ENCODE measurements at regions not wholly inside any gene's neighbourhood (a gene's known extent, or its start where the extent isn't known, plus 50 kb on each side); places are given as distances from the start of the nearest gene placed in this dataset.

DNA sequence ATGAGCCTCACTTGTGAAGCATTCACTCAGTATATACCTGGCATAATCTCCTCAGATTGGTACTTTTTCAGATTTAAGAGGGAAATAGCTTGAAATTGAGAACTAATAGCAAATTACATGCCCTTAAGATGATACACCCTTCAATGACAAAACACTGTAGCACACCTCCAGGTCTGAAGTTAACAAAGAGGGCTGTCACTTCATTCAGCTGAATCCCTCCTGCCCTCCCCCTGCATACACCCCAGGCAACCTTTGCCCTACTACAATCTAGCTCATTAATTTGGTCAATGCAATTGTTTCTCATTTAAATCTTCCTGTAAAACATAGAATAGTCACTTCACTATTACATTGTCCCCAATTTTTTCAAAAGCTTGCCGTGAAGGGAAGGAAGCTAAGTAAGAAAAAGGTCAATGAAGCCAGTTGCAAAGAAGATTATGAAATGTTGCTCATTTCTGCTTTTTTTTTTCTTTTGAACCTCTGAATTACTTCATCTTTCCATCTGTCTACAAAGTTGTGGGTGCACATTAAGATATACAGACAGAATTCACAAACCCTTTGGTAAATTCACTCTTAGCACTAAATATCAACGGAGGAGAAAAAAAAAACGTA lies 294.8 kb upstream of the PTGER4 start:
- no peak for DNase-seq

DNA sequence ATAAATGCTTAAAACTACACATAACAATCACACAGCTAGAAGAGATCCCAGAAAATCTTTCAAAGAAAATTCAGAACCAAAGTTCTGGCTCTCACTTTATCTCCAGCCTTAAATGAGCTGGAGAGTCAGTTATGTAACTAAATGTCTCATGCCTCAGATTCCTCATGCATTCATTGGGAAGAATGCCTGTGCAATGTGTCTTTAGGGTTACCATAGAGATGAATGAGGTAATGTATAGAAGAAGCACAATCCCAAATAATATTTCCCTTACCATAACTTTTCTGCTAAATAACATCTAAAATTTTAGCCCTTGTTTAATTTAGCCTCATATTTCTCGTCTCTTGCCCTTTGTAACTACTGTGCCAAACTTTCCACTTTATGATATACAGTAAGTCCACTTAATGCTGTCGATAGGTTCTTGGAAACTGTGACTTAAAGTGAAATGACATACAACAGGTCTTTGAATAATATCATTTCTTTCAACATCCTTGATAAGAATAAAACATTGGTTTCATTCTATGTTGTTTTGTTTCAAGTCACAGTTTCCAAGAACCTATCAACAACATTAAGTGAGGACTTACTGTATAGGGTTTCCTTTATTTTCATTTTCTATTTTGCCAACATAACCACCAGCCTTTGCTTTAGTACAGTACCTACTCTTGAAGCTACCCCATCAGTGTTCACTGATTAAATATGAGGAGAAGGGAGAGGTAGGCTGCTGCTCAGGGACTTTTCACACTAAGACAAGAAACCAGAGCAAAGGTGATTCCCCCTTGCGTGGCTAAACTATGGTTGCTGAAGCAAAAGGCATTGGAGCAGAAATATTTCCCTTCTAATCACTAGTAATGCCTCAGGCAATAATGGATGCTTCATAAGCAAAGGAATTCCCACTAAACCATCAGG lies 295.7 kb upstream of the PTGER4 start:
- no peak for DNase-seq

DNA sequence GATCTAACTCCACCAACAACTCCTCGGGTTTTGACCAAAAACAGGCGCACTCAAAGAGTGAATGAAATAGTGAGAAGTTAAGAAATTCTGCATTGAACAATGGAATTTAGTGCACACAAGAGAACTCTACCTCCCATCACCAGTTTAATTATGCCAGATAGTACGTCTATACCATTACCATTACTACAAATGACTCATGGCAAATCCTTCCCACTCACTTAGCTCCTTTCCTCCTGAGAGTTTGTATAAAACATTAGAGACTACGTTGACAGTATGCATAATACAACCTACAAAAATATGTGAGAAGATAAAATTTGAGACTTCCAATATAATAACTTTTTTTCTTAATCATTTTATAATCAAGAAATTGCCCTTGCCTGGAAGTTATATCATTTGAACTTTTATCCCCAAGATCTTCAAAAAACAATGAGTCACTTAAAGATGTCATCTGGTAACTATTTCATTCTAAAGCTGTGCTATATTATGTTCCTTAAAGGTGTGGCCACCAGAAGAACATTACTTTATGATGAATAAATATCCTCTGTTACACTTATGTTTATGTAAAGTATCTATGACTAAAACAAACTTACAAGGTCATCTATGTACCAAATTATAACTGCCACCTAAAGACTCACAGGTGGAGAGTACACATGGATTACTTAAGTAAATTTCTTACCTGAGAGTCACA lies 297.9 kb upstream of the PTGER4 start:
- no peak for DNase-seq

DNA sequence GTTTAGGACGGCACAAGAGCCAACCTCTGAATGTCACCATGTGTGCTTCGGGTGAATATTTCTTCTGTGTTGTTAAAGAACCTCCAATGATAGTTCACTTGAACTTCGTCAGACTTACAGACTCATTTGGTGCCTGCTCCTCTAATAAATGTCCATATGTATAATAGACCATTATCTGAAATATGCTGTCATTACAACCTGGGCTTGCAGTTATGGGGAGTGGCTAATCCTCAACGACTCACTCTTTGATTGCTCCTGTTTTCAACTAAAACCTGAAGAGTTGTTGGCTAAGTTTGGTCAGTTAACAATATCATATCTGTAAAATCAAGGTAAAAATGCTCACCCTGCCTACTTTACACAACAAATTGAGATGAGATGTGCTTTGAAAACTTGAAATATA lies 298.7 kb upstream of the PTGER4 start:
- DNase-seq, result no peak

DNA sequence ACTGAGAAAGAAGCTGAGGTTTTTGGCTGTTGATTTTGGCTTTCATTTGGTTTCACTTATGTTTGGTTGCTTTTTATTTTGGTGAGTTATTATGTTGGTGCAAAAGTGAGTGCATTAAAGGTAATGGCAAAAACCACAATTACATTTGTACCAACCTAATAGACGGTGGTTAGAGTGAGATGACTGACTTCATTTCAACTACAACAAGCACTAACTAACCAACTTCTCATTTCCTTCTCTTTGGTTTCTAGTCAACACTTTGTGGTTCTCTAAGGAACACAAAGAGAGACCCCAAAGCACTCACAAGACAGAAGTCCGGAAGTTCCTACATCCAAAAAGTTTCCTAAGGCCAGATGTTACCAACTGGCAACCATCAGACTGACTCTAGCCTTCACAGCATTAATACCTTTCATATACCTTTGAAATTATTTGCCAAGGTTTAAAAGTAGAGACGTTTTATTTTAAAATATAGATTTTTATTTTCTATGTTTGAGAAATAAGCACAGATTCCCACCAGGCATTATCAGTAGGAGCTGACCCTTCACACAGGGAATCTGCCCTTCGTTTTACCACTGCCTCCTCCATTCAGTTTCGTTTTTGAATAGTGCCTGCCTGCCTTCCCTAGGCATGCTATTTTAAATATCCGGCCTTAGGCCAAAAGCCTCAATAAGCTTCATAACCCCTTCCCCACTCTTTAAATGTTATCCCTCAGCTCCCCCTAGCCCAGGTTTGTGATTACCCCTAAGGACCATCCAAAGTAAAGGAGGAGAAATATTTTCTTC lies 301.1 kb upstream of the PTGER4 start:
- no peak for DNase-seq

DNA sequence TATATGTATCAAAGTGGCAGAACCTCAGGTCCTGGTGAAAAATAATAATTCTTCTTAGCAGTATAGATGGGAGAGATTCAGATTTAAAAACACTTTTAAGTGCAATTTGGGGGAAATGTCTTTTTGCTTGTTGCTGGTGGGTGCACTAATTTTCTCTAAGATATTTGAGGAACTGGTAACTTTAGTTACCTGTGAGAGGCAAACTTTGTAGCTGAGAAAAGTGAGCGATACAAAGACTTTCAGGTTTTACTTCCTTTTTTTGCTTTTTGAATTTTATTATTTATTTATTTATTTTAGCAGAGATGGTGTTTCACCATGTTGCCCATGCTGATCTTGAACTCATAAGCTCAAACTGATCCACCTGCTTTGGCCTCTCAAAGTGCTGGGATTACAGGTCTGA lies 303.1 kb upstream of the PTGER4 start:
- no peak for DNase-seq

DNA sequence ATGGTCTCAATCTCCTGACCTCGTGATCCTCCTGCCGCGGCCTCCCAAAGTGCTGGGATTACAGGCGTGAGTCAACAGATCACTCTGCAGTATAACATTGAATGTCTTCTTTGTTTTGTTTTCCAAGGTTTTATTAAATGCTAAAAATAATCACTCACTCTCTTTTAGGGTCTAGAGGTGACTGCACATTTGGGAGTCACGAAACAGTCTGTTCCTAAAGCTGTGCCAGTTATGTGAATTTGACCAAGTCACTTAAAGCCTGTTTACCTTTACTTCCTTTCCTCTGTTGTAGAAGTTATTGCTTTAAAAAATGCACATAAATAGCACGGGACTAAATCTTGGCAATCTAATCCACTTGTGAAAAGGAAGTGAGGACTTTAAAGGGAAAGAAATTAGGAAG lies 304.9 kb upstream of the PTGER4 start:
- no peak for DNase-seq

DNA sequence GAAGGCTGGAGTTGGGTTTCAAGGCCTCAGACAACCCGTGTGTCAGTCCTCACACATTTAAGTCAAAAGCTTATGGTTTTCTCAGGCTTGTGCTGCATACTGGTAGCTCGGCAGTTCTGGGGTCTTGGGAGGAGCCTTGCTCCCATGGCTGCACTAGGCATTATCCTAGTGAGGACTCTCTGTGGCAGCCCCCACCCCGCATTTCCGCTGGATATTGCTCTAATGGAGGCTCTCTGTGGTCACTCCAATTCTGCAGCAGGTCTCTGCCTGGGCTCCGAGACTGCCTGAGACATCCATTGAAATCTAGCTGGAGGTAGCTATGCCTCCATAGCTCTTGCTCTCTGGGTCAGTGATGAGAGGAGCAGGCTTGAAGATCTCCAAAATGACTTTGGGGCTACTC lies 311.5 kb upstream of the PTGER4 start:
- no peak for DNase-seq

DNA sequence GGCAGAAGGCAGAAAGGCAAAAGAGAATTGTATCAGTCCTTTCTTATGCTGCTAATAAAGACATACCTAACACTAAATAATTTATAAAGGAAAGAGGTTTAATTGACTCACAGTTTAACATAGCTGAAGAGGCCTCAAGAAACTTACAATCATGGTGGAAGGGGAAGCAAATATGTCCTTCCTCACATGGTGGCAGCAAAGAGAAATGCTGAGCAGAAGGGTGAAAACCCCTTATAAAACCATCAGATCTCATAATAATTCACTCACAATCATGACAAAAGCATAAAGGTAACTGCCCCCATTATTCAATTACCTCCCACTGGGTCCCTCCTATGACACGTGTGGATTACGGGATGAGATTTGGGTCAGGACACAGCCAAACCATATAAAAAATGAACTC lies 312.5 kb upstream of the PTGER4 start:
- no peak for DNase-seq

DNA sequence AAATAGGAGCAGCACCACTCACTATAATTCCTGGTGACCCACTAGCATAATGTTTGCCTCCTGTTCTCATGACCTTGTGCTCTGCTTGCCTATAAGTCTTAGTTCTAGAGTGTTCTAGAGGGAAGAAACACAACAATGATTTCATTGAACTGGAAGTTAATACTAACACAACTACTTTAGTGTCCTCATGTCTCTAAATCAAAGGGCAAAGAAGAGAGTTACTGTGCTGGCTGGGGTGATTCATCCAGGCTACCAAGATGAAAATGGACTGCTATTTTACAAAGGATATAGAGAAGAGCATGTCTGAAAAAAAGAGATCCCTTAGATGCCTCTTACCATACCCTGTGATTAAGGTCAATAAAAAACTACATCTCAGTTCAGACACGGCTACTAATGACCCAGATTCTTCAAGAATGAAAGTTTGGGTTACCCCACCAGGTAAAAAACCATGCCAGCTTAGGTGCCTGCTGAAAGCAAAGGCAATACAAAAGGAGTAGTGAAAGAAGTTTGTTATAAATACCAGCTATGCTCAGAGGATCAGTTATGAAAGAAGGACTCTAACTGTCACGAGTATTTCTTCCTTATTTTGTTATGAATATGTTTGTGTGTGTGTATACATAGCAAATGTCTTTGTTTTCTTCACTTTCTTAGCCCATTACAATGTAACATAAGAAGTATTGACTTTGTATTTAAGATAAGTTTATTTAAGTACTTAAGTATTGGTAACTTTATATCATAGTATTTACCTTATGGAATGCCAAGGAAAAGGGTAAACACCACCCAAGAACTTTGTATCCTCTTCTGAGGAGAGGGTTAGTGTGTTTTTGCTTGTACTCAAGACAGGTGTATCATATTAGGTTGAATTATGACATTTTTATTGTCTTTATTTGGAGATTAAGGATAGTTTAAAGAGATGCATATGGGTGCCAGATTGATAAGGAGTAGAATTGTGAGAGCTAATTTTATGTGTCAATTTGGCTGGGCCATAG lies 314.1 kb upstream of the PTGER4 start:
- DNase-seq, result no peak

DNA sequence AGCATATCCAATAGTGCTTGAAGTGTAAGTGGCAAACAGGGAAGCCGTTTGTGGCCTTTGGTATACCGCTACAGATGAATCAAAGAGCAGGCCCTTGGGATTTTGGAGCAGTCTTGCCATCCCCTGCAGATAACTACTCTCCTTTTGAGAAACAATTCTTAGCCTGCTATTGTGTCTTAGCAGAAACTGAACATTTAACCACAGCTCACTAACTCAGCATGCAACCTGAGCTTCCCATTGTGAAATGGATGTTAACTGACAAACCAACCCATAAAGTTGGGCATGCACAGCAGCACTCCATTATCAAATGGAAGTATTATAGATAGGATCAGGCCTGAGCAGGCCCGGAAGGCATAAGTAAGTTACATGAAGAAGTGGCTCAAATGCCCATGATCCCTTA lies 315.3 kb upstream of the PTGER4 start:
- no peak for DNase-seq

DNA sequence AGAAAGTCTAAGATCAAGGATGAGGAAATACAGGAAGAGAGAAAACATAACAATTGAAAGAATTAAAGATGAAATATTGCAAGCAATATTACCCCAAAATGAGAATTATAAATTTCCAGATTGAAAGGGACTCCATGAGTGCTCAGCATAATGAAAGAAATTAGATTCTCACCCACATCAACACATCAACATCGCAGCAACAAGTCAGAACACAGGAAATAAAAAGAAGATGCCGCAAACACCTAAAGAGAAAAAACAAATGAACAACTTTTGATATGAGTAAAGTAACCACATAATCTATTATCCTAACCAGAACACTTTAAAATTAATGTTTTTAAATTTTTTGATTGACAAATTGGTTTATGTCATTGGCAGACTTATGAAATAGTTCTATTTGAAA lies 318.3 kb upstream of the PTGER4 start:
- no peak for DNase-seq

DNA sequence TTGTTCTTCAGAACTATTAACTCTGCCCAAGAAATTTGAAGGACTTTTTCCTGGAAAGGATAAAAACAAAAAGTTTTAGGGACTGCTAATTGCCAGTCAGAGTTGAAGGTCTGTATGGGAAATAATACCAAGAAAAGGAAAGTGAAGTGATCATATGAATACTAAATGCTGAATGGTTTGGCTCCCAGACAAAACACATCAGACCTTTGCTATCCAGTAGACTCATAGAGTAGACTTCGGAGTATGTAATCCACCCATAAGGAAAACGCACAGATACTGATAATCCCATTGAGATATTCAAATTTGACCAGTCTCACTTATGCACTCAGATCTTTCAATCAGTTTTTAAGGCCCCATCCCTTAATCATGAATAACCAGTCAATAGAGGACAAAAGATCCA lies 319.0 kb upstream of the PTGER4 start:
- no peak for DNase-seq

DNA sequence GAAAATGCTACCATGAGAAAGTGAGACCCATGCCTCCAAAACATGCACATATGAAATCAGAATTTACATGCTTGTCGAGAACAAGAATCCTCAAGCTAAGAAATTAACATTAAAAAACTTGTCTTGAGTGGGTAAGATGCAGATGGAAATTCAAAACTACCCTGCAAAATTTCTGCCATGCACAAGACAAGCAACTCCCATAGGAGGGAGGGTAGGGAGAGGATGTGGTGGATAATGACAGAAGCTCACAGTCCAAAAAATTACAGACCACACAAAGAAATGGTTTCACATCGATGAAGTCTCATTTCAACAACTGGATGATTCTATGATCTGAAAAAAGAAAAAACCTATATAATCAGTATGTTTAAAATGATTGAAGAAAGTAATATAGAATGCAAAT lies 319.9 kb upstream of the PTGER4 start:
- no peak for DNase-seq

DNA sequence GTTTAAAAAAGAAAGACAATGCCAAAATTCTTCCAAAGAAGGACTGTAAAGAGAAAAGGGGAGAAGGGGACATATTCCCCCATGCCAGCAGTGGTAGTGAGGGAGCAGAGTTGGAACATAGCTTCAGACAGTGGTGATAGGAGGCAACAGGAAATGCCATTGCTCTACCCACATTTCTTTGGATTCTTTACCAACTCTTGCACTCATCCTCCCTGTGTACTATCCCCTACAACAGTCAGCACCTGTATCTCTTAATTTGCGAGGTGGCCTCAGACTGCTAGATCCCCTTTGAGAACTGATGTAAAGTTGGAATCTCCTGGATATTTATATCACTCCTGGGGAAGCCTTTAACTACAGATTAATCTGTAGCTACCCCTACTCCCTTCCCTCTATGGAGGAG lies 320.6 kb upstream of the PTGER4 start:
- no peak for DNase-seq

DNA sequence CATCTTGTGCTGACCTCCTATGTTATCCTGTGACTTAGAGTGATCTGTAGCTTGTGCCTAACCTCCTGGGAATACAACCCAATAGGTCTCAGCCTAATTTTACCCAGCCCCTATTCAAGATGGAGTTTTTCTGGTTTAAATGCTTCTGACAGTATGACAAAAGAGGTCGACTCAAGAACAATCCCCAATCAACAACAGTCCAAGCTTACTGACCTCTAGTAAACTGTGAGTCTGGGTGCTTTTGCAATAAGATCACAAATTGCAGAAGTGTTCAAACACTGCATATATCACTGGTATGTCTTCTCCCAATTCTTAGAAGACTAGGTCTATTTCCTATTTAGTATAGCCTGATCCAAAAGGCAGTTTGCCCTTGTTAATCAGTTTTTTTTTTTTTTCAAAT lies 323.5 kb upstream of the PTGER4 start:
- DNase-seq, result no peak

DNA sequence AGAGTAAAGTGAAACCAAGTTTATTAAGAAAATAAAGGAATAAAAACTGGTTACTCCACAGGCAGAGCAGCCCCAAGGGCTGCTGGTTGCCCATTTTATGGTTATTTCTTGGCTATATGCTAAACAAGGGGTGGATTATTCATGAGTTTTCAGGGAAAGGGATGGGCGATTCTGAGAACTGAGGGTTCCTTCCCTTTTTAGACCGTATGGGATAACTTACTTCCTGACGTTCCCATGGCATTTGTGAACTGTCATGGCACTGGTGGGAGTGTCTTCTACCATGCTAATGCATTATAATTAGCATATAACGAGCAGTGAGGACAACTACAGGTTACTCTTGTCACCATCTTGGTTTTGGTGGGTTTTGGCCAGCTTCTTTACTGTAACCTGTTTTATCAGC lies 323.9 kb upstream of the PTGER4 start:
- no peak for DNase-seq

DNA sequence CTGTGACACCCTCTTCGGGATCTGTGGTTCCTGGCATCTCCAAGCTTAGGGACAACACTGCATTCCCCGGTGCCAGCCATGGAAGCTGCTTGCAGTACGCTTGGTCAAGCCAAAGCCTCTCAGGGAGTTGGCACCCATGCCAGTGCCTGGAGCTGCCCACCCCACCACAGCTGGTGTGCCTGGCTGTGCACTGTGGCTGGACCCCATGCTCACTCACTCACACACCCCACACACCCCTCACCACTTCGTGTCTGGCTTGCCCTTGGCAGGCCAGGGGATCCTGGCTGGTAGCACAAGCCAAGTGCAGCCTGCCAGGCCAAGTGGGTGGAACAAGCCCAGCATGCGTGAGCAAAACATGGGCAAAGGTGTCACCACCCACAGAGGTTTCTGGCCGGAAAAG lies 324.5 kb upstream of the PTGER4 start:
- no peak for DNase-seq

DNA sequence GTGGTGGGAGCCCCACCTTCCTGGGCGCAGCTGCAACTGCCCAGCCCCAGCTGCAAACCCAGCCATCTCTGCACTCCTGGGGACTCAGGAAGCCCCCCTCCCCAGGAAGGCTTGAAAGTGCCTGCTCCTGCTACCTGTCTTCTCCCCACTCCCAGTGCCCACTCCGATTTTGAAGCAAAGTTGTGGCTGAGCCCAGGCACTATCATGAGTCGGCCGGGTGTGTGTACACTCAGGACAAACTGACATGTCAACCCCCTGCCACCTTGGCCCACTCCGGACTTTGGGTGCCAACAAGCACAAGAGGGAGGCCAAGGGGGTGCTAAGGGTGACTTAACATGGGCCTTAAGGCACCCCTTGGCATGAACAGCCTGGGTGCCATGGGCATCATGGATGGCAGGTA lies 325.5 kb upstream of the PTGER4 start:
- no peak for DNase-seq

DNA sequence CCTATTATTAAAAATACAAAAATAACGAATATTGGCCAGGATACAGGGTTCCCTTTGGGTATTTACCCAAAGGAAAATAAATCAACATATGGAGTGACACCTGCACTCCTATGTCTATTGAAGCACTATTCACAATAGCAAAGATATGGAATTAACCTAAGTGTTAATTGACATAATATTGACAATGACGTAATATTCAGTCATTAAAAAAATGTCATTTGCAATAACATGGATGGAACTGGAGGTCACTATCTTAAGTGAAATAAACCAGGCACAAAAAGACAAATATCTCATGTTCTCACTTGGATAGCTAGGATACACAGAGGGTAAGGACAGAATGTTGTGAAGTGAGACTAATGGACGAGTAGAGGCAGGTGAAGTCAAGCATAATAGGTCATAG lies 326.3 kb upstream of the PTGER4 start:
- DNase-seq, result no peak

DNA sequence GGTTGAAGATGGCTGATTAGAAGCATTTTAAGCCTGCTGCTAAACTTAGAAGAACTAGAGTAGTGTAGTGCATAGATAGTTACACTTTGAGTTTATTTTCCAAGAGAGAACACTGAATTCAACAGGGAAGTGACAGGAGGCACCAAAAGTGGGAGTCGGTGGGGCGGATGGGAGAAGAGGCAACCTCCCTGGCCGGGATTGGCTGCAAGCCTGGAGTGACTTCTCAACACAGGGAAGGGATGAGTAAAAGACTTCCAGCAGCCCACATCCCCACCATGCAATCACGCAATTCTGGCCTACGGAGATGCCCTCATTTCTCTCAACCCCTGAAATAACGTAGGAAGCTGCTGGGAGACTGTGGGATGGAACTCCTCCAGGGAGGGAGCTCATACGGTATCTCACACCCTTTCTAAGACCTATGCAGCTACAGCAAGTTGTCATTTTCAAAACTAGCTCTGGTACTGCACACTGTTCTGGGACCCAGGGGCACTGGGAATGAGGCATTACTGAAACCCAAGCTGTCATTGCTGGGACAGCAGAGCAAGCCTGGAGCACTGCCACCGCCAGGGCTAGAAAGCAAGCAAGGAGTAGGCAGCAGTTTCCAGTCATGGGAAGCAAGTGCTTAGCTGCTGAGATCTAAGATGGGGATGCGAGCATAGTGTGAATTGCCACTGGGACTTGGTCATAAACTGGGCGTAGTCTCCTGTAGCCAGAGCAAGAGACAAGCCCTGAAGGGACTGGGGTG lies 331.6 kb upstream of the PTGER4 start:
- DNase-seq, result no peak

Data from DMS53 (cell line).